K562 (cell line): ENCODE measurements at regions not wholly inside any gene's neighbourhood (a gene's known extent, or its start where the extent isn't known, plus 50 kb on each side); places are given as distances from the start of the nearest gene placed in this dataset.

ENCODE experiments used
- EGR1 ChIP-seq: fragments of 450-650 bp; conservative IDR thresholded peaks from 2 replicates; pipeline ENCODE4 v1.6.1; 2017; ENCODE audit warnings: mild to moderate bottlenecking
- FOXA1 ChIP-seq: fragments of 450-650 bp; IDR thresholded peaks from 2 replicates; pipeline ENCODE4 v1.6.1; 2016; ENCODE audit warnings: mild to moderate bottlenecking, borderline replicate concordance
- GTF2A2 ChIP-seq: IDR thresholded peaks from 2 replicates; pipeline ENCODE4 v1.6.1; 2016; ENCODE audit warnings: mild to moderate bottlenecking, missing genetic modification characterization, missing compliant biosample characterization
- MIER1 ChIP-seq: fragments of 450-650 bp; IDR thresholded peaks from 2 replicates; pipeline ENCODE4 v1.6.1; 2016; ENCODE audit warnings: antibody characterized with exemption, mild to moderate bottlenecking, low read depth
- POLR2A ChIP-seq: fragments of 450-650 bp; conservative IDR thresholded peaks from 2 replicates; pipeline ENCODE4 v1.6.1; 2016
- RBBP5 ChIP-seq: fragments of 200-600 bp; sonication (generic); IDR thresholded peaks from 2 replicates; pipeline ENCODE4 v1.6.1; 2012; ENCODE audit warnings: borderline replicate concordance, mild to moderate bottlenecking, low read length, control low read depth, inconsistent platforms; ENCODE audit not compliant: insufficient read depth, poor library complexity, severe bottlenecking
- SMARCE1 ChIP-seq: fragments of 450-650 bp; IDR thresholded peaks from 2 replicates; pipeline ENCODE4 v1.7.1; 2016; ENCODE audit warnings: mild to moderate bottlenecking
- TEAD4 ChIP-seq, 2 experiments: sonication (generic) in 1 of 2; formaldehyde crosslinking in 1 of 2; IDR thresholded peaks; 2 replicates each; pipeline versions ENCODE4 v1.6.1 to v1.8.0; 2012 to 2022; ENCODE audit warnings: borderline replicate concordance in 1 of 2, inconsistent platforms in 1 of 2, low read length in 1 of 2, mild to moderate bottlenecking in 1 of 2, missing genetic modification reagents in 1 of 2
- YY1 ChIP-seq, 3 experiments: IDR thresholded peaks; 2 replicates each; pipeline ENCODE4 v1.6.1; 2011; ENCODE audit warnings: low read length in 2 of 3, mild to moderate bottlenecking in 2 of 3, moderate library complexity in 2 of 3, borderline replicate concordance in 1 of 3, control low read depth in 1 of 3, low read depth in 1 of 3; ENCODE audit not compliant: insufficient read depth in 3 of 3, insufficient replicate concordance in 2 of 3, control insufficient read depth in 1 of 3, insufficient read length in 1 of 3; ENCODE audit errors: extremely low read depth in 1 of 3
- ZNF12 ChIP-seq: sonication (generic); formaldehyde crosslinking; IDR thresholded peaks from 2 replicates; pipeline ENCODE4 v1.4.0; 2020; ENCODE audit warnings: mild to moderate bottlenecking, missing genetic modification reagents
- TF ChIP-seq, protein P1 (sequence below), 3 experiments: IDR thresholded peaks in 2 of 3; conservative IDR thresholded peaks in 1 of 3; 2 replicates each; pipeline ENCODE4 v1.5.1; 2011 to 2012; ENCODE audit warnings: low read length in 3 of 3, mild to moderate bottlenecking in 3 of 3, control low read depth in 2 of 3, improper control_type of control experiment in 1 of 3, inconsistent platforms in 1 of 3, low read depth in 1 of 3, mixed read lengths in 1 of 3, moderate library complexity in 1 of 3; ENCODE audit not compliant: insufficient read depth in 2 of 3
- TF ChIP-seq, protein P2 (sequence below): fragments of 450-650 bp; IDR thresholded peaks from 2 replicates; pipeline ENCODE4 v1.6.1; 2016; ENCODE audit warnings: mild to moderate bottlenecking
- TF ChIP-seq, protein P3 (sequence below): sonication (generic); formaldehyde crosslinking; IDR thresholded peaks from 2 replicates; pipeline ENCODE4 v1.5.0; 2020; ENCODE audit warnings: missing genetic modification reagents
- TF ChIP-seq, protein P4 (sequence below), 2 experiments: fragments of 450-650 bp in 1 of 2; sonication (generic) in 1 of 2; formaldehyde crosslinking in 1 of 2; IDR thresholded peaks in 1 of 2; conservative IDR thresholded peaks in 1 of 2; 2 replicates each; pipeline versions ENCODE4 v1.6.1 to v1.8.1; 2016 to 2023; ENCODE audit warnings: mild to moderate bottlenecking in 2 of 2, moderate library complexity in 2 of 2, inconsistent platforms in 1 of 2, missing genetic modification reagents in 1 of 2

DNA sequence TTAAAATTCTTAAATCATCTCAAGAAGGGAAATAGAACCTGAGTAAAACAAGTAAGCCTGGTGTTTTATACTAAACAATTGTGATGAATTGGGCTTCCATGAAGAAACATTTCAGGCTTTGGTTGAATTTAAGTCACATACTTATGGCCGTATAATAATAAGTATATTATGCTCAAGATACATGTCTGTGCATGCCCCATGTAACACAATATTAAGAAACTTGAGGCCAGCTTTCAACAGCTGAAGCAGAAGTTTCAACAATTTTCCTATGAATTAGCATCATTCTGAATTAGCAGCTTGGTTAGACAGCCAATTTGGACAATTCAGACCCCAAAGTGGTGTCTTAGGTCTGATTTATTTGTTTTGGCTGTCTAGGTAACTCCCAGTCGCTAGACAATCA is 243.7 kb downstream of the MYLK4 start:
- TF ChIP-seq, protein P1, sequence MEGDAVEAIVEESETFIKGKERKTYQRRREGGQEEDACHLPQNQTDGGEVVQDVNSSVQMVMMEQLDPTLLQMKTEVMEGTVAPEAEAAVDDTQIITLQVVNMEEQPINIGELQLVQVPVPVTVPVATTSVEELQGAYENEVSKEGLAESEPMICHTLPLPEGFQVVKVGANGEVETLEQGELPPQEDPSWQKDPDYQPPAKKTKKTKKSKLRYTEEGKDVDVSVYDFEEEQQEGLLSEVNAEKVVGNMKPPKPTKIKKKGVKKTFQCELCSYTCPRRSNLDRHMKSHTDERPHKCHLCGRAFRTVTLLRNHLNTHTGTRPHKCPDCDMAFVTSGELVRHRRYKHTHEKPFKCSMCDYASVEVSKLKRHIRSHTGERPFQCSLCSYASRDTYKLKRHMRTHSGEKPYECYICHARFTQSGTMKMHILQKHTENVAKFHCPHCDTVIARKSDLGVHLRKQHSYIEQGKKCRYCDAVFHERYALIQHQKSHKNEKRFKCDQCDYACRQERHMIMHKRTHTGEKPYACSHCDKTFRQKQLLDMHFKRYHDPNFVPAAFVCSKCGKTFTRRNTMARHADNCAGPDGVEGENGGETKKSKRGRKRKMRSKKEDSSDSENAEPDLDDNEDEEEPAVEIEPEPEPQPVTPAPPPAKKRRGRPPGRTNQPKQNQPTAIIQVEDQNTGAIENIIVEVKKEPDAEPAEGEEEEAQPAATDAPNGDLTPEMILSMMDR (IDR thresholded peaks at IDR 0.05 in 2 of 3, conservative IDR thresholded peaks at IDR 0.05 in 1 of 3; ENCODE audit: insufficient read depth in 2 of 3, low read depth in 1 of 3, low read length in 3 of 3) = no peak
- TF ChIP-seq EGR1 (no peak), MIER1 (no peak), ZNF12 (CRISPR knock-in tag) (no peak), TEAD4 (IDR thresholded peaks at IDR 0.05; ENCODE audit: low read length) (no peak), TEAD4 (CRISPR knock-in tag; IDR thresholded peaks at IDR 0.05; ENCODE audit: borderline replicate concordance) (no peak), SMARCE1 (no peak), POLR2A (no peak), YY1 (IDR thresholded peaks at IDR 0.05; ENCODE audit: borderline replicate concordance in 1 of 3, control insufficient read depth in 1 of 3, extremely low read depth in 1 of 3, insufficient read depth in 3 of 3, insufficient read length in 1 of 3, insufficient replicate concordance in 2 of 3, low read depth in 1 of 3, low read length in 2 of 3) (no peak), FOXA1 (no peak), GTF2A2 (tag) (no peak), RBBP5 (no peak)
- TF ChIP-seq, protein P2, sequence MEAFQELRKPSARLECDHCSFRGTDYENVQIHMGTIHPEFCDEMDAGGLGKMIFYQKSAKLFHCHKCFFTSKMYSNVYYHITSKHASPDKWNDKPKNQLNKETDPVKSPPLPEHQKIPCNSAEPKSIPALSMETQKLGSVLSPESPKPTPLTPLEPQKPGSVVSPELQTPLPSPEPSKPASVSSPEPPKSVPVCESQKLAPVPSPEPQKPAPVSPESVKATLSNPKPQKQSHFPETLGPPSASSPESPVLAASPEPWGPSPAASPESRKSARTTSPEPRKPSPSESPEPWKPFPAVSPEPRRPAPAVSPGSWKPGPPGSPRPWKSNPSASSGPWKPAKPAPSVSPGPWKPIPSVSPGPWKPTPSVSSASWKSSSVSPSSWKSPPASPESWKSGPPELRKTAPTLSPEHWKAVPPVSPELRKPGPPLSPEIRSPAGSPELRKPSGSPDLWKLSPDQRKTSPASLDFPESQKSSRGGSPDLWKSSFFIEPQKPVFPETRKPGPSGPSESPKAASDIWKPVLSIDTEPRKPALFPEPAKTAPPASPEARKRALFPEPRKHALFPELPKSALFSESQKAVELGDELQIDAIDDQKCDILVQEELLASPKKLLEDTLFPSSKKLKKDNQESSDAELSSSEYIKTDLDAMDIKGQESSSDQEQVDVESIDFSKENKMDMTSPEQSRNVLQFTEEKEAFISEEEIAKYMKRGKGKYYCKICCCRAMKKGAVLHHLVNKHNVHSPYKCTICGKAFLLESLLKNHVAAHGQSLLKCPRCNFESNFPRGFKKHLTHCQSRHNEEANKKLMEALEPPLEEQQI = no peak
- TF ChIP-seq, protein P3, sequence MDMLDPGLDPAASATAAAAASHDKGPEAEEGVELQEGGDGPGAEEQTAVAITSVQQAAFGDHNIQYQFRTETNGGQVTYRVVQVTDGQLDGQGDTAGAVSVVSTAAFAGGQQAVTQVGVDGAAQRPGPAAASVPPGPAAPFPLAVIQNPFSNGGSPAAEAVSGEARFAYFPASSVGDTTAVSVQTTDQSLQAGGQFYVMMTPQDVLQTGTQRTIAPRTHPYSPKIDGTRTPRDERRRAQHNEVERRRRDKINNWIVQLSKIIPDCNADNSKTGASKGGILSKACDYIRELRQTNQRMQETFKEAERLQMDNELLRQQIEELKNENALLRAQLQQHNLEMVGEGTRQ = no peak
- TF ChIP-seq, protein P4, sequence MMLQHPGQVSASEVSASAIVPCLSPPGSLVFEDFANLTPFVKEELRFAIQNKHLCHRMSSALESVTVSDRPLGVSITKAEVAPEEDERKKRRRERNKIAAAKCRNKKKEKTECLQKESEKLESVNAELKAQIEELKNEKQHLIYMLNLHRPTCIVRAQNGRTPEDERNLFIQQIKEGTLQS (IDR thresholded peaks at IDR 0.05) = no peak
- TF ChIP-seq, protein P4 (CRISPR knock-in tag; conservative IDR thresholded peaks at IDR 0.05) = no peak
